ENCODE measurements at regions not wholly inside any gene's neighbourhood (a gene's known extent, or its start where the extent isn't known, plus 50 kb on each side); places are given as distances from the start of the nearest gene placed in this dataset.

DNA sequence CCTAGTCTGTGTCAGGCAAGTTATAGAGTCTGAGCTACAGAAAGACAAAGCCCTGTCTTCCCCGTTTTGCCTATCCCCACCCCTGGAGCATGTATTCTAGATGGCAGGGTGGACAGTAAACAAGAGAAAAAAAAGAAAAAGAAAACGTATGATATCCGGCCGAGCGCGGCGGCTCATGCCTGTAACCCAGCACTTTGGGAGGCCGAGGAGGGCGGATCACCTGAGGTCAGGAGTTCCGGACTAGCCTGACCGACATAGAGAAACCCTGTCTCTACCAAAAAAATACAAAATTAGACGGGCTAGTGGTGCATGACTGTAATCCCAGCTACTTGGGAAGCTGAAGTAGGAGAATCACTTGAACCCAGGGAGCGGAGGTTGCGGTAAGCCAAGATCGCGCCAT is 523.0 kb upstream of the CDH9 start:
- POLR2A ChIA-PET: no interaction called here
- no peak overlapping the region for H3K4me2 ChIP-seq
- TF ChIP-seq PBX3 (IDR thresholded peaks at IDR 0.05): no peak
- TF ChIP-seq TCF12 (IDR thresholded peaks at IDR 0.05): no peak
- TF ChIP-seq FOSL2 (IDR thresholded peaks at IDR 0.05; ENCODE audit: borderline replicate concordance, low read depth): no peak
- TF ChIP-seq FOXM1 (IDR thresholded peaks at IDR 0.05; ENCODE audit: low read depth): no peak
- TF ChIP-seq USF2 (IDR thresholded peaks at IDR 0.05; ENCODE audit: borderline replicate concordance, low read depth, low read length): no peak
- TF ChIP-seq, protein P1, sequence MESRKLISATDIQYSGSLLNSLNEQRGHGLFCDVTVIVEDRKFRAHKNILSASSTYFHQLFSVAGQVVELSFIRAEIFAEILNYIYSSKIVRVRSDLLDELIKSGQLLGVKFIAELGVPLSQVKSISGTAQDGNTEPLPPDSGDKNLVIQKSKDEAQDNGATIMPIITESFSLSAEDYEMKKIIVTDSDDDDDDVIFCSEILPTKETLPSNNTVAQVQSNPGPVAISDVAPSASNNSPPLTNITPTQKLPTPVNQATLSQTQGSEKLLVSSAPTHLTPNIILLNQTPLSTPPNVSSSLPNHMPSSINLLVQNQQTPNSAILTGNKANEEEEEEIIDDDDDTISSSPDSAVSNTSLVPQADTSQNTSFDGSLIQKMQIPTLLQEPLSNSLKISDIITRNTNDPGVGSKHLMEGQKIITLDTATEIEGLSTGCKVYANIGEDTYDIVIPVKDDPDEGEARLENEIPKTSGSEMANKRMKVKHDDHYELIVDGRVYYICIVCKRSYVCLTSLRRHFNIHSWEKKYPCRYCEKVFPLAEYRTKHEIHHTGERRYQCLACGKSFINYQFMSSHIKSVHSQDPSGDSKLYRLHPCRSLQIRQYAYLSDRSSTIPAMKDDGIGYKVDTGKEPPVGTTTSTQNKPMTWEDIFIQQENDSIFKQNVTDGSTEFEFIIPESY (IDR thresholded peaks at IDR 0.05; ENCODE audit: borderline replicate concordance, low read depth): no peak
- no peak for TF ChIP-seq RAD21 (IDR thresholded peaks at IDR 0.05; ENCODE audit: low read length)
- no peak for TF ChIP-seq NFIC (IDR thresholded peaks at IDR 0.05; ENCODE audit: borderline replicate concordance)
- TF ChIP-seq, protein P2, sequence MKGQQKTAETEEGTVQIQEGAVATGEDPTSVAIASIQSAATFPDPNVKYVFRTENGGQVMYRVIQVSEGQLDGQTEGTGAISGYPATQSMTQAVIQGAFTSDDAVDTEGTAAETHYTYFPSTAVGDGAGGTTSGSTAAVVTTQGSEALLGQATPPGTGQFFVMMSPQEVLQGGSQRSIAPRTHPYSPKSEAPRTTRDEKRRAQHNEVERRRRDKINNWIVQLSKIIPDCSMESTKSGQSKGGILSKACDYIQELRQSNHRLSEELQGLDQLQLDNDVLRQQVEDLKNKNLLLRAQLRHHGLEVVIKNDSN (IDR thresholded peaks at IDR 0.05; ENCODE audit: borderline replicate concordance, low read depth): no peak
- no peak for TF ChIP-seq RFX5 (IDR thresholded peaks at IDR 0.05; ENCODE audit: low read length)
- TF ChIP-seq NRF1 (IDR thresholded peaks at IDR 0.05; ENCODE audit: low read depth, low read length): no peak
- no peak for TF ChIP-seq JUND (IDR thresholded peaks at IDR 0.05)
- no peak for TF ChIP-seq EP300 (IDR thresholded peaks at IDR 0.05; ENCODE audit: borderline replicate concordance in 1 of 2, low read depth in 1 of 2, low read length in 1 of 2)
- TF ChIP-seq MEF2A (IDR thresholded peaks at IDR 0.05; ENCODE audit: borderline replicate concordance, low read depth): no peak
- no peak for TF ChIP-seq SMC3 (IDR thresholded peaks at IDR 0.05; ENCODE audit: low read depth, low read length)
- TF ChIP-seq FOXJ3 (CRISPR knock-in tag; IDR thresholded peaks at IDR 0.05): no peak
- no peak for TF ChIP-seq GATA2 (CRISPR knock-in tag; IDR thresholded peaks at IDR 0.05)
- CTCF ChIA-PET: no interaction called here
- no peaks in the 10 kb centered on the region for H4K20me1 ChIP-seq (ENCODE audit: insufficient read depth)
- H2AFZ ChIP-seq (ENCODE audit: low read depth): no peak overlapping the region
- no peaks in the 10 kb centered on the region for H3K36me3 ChIP-seq (replicated peaks in 1 of 2; ENCODE audit: control insufficient read depth in 1 of 2, insufficient read depth in 2 of 2, low read length in 1 of 2)
- no peaks in the 10 kb centered on the region for H3K9me3 ChIP-seq
- no peak for DNase-seq
- H3F3A ChIP-seq (replicated peaks; ENCODE audit: insufficient read depth): no peaks in the 10 kb centered on the region
- H3K9me2 ChIP-seq: no peaks in the 10 kb centered on the region
- no peak overlapping the region for H3K27ac ChIP-seq (ENCODE audit: low read depth in 2 of 2, low read length in 1 of 2)
- no peak overlapping the region for H3K4me3 ChIP-seq (ENCODE audit: low read depth in 2 of 2, low read length in 1 of 2)
- H3K9ac ChIP-seq: no peak overlapping the region
- WGBS (ENCODE audit: low lambda C conversion rate): 63% methylated on average over 16 of the region's 16 CpGs
- no peaks in the 10 kb centered on the region for H3K79me2 ChIP-seq (ENCODE audit: insufficient read depth)
- H3K27me3 ChIP-seq (ENCODE audit: insufficient read depth): no peaks in the 10 kb centered on the region
- H3K4me1 ChIP-seq (ENCODE audit: control insufficient read depth in 1 of 2, insufficient read depth in 2 of 2, low read depth in 1 of 2, low read length in 1 of 2): no peaks in the 10 kb centered on the region; a peak in 1 of 4 replicates

All from SK-N-SH (cell line).